IMR-90 (cell line): ENCODE measurements at regions not wholly inside any gene's neighbourhood (a gene's known extent, or its start where the extent isn't known, plus 50 kb on each side); places are given as distances from the start of the nearest gene placed in this dataset.

Source experiments
- ATAC-seq: fragments of 200-7000 bp; cut with Tn5 transposase; 2 replicates; pipeline ENCODE4 v1.9.1; 2020; ENCODE audit warnings: low read depth, mild to moderate bottlenecking, moderate library complexity
- BruUV-seq: library from RNA; stranded (reverse); fragments of 400-500 nt; replicated peaks from 2 replicates; lab custom pipeline; 2021; lab: Mats Ljungman, UMichigan
- CTCF ChIA-PET: fragments of 300-600 bp; formaldehyde crosslinking; extraction: SDS; loops from one replicate; lab custom pipeline; 2021; ENCODE audit warnings: antibody characterized with exemption; lab: Yijun Ruan, JAX
- POLR2A ChIA-PET: fragments of 300-600 bp; sonication (Branson Sonifier 250); formaldehyde crosslinking; loops from one replicate; lab custom pipeline; 2022; ENCODE audit warnings: antibody characterized with exemption; ENCODE audit not compliant: unreplicated experiment; lab: Charles Lee
- DNase-seq: peaks from one replicate; pipeline ENCODE4 v3.0.0; 2013
- H2AFZ ChIP-seq: replicated peaks from 2 replicates; pipeline ENCODE3; 2013; ENCODE audit warnings: low read length, mild to moderate bottlenecking; ENCODE audit not compliant: poor library complexity
- H2AK5ac ChIP-seq: 2 replicates; pipeline ENCODE4 v1.6.1; 2013; ENCODE audit warnings: low read depth, low read length, inconsistent platforms
- H2AK9ac ChIP-seq: replicated peaks from 2 replicates; pipeline ENCODE3; 2013; ENCODE audit warnings: mild to moderate bottlenecking, low read depth, low read length, moderate library complexity; ENCODE audit not compliant: poor library complexity
- H2BK120ac ChIP-seq: 2 replicates; pipeline ENCODE4 v1.6.1; 2013; ENCODE audit warnings: low read depth, low read length, inconsistent platforms
- H2BK15ac ChIP-seq: 3 replicates; pipeline ENCODE4 v1.6.1; 2013; ENCODE audit warnings: low read depth, low read length, inconsistent platforms
- H2BK20ac ChIP-seq: 2 replicates; pipeline ENCODE4 v1.6.1; 2013; ENCODE audit warnings: low read depth, mild to moderate bottlenecking, inconsistent platforms, low read length, moderate library complexity
- H2BK5ac ChIP-seq: 2 replicates; pipeline ENCODE4 v1.6.1; 2013; ENCODE audit warnings: mild to moderate bottlenecking, low read depth, low read length, inconsistent platforms; ENCODE audit not compliant: poor library complexity, severe bottlenecking
- H3K14ac ChIP-seq: replicated peaks from 2 replicates; pipeline ENCODE4 v1.6.1; 2013; ENCODE audit warnings: low read depth, low read length, inconsistent platforms
- H3K18ac ChIP-seq: 2 replicates; pipeline ENCODE4 v1.6.1; 2013; ENCODE audit warnings: low read depth, low read length, control low read depth
- H3K23ac ChIP-seq: 2 replicates; pipeline ENCODE4 v1.6.1; 2013; ENCODE audit warnings: low read depth, low read length, inconsistent platforms
- H3K27ac ChIP-seq: 2 replicates; pipeline ENCODE4 v1.5.1; 2013; ENCODE audit warnings: mild to moderate bottlenecking, control low read depth, low read length; ENCODE audit not compliant: insufficient read depth
- H3K27me3 ChIP-seq: 2 replicates; pipeline ENCODE4 v1.6.1; 2013; ENCODE audit warnings: low read length; ENCODE audit not compliant: control insufficient read depth, insufficient read depth
- H3K36me3 ChIP-seq: 2 replicates; pipeline ENCODE4 v1.6.1; 2013; ENCODE audit warnings: low read length, mixed read lengths; ENCODE audit not compliant: control insufficient read depth, insufficient read depth
- H3K4ac ChIP-seq: 2 replicates; pipeline ENCODE4 v1.6.1; 2013; ENCODE audit warnings: low read depth, low read length, inconsistent platforms
- H3K4me1 ChIP-seq: 2 replicates; pipeline ENCODE4 v1.6.1; 2013; ENCODE audit warnings: low read length, mixed read lengths; ENCODE audit not compliant: control insufficient read depth, insufficient read depth
- H3K4me2 ChIP-seq: 2 replicates; pipeline ENCODE4 v1.6.1; 2013; ENCODE audit warnings: low read depth, mild to moderate bottlenecking, control low read depth, low read length, moderate library complexity
- H3K4me3 ChIP-seq: 2 replicates; pipeline ENCODE4 v1.5.1; 2013; ENCODE audit warnings: low read depth, mild to moderate bottlenecking, control low read depth, low read length, moderate library complexity; ENCODE audit not compliant: insufficient read depth
- H3K56ac ChIP-seq: 2 replicates; pipeline ENCODE4 v1.6.1; 2013; ENCODE audit warnings: low read length, inconsistent platforms; ENCODE audit not compliant: insufficient read depth; ENCODE audit errors: extremely low read depth
- H3K79me1 ChIP-seq, 2 experiments: 2 replicates each; pipeline ENCODE4 v1.6.1; 2013; ENCODE audit warnings: low read length in 2 of 2, inconsistent platforms in 1 of 2, low read depth in 1 of 2
- H3K9ac ChIP-seq: 2 replicates; pipeline ENCODE4 v1.6.1; 2013; ENCODE audit warnings: low read depth, low read length, control low read depth
- H3K9me1 ChIP-seq: 2 replicates; pipeline ENCODE4 v1.6.1; 2013; ENCODE audit warnings: low read length, inconsistent platforms; ENCODE audit not compliant: insufficient read depth
- H3K9me3 ChIP-seq: 2 replicates; pipeline ENCODE4 v1.6.1; 2013; ENCODE audit warnings: low read length; ENCODE audit not compliant: control insufficient read depth, insufficient read depth
- H4K20me1 ChIP-seq: 2 replicates; pipeline ENCODE4 v1.6.1; 2013; ENCODE audit warnings: low read length, inconsistent platforms; ENCODE audit not compliant: insufficient read depth
- H4K5ac ChIP-seq: 2 replicates; pipeline ENCODE4 v1.6.1; 2013; ENCODE audit warnings: mild to moderate bottlenecking, low read depth, low read length, control low read depth
- H4K8ac ChIP-seq, 2 experiments: 2 replicates each; pipeline ENCODE4 v1.6.1; 2013; ENCODE audit warnings: low read depth in 2 of 2, low read length in 2 of 2, control low read depth in 1 of 2, inconsistent platforms in 1 of 2
- H4K91ac ChIP-seq: 2 replicates; pipeline ENCODE4 v1.6.1; 2013; ENCODE audit warnings: low read depth, low read length, inconsistent platforms; ENCODE audit not compliant: insufficient read depth
- CTCF ChIP-seq: conservative IDR thresholded peaks from 2 replicates; pipeline ENCODE4 v1.5.1; 2012; ENCODE audit warnings: mild to moderate bottlenecking, low read depth, low read length, improper control_type of control experiment
- MAFK ChIP-seq: IDR thresholded peaks from 2 replicates; pipeline ENCODE4 v1.6.1; 2012; ENCODE audit warnings: low read depth, low read length, improper control_type of control experiment
- MXI1 ChIP-seq: IDR thresholded peaks from 2 replicates; pipeline ENCODE4 v1.6.1; 2012; ENCODE audit warnings: low read depth, mild to moderate bottlenecking, low read length, moderate library complexity, borderline replicate concordance
- USF2 ChIP-seq: fragments of 150-350 bp; IDR thresholded peaks from 2 replicates; pipeline ENCODE4 v1.6.1; 2017; ENCODE audit warnings: mild to moderate bottlenecking, antibody characterized with exemption, low read length, low read depth
- WGBS, 2 experiments: methylation state at CpG; one replicate each; pipeline versions ENCODE4 v1.1.5 to v1.1.7; 2013; ENCODE audit warnings: missing lambda C conversion rate in 2 of 2; ENCODE audit not compliant: insufficient read length in 1 of 2; ENCODE audit errors: extremely low coverage in 2 of 2; 5-methylcytosine and 5-hydroxymethylcytosine counted together
- dilution Hi-C: fragments of 300-500 bp; cut with HindIII; formaldehyde crosslinking; loops from one replicate; pipeline ENCODE4 v1.14.3; 2018; ENCODE audit warnings: low sequenced_read_pairs; ENCODE audit not compliant: unreplicated experiment
- in situ Hi-C: fragments of 300-500 bp; cut with MboI; formaldehyde crosslinking; loops from 3 replicates; pipeline ENCODE4 v1.14.3; 2019; ENCODE audit warnings: low sequenced_read_pairs, inconsistent platforms, mixed read lengths
- intact Hi-C: fragments of 100-400 bp; cut with micrococcal nuclease; formaldehyde crosslinking; loops from 2 replicates; pipeline ENCODE4 v1.10.0; 2022
- TF ChIP-seq, protein P1 (sequence below): fragments of 150-350 bp; IDR thresholded peaks from 2 replicates; pipeline ENCODE4 v1.6.1; 2016; ENCODE audit warnings: low read depth, mild to moderate bottlenecking, low read length, moderate library complexity, borderline replicate concordance

GRCh38 chr2:122368576-122369243, 613.3 kb downstream of the TSN start:
- Histone ChIP-seq H2BK120ac (no peak overlapping the region), H3K4me3 (no peak overlapping the region), H2BK15ac (no peak overlapping the region), H4K5ac (no peak overlapping the region), H2AK5ac (no peak overlapping the region), H3K27me3 (no peaks in the 10 kb centered on the region), H4K91ac (no peak overlapping the region), H3K27ac (no peak overlapping the region), H2BK5ac (no peak overlapping the region), H3K4ac (no peak overlapping the region), H2BK20ac (no peak overlapping the region), H3K14ac (no peak overlapping the region), H4K8ac (no peak overlapping the region), H3K36me3 (no peaks in the 10 kb centered on the region), H3K9ac (no peak overlapping the region), H3K4me2 (no peak overlapping the region), H3K4me1 (no peaks in the 10 kb centered on the region), H2AK9ac (no peak overlapping the region), H3K79me1 (no peaks in the 10 kb centered on the region), H3K18ac (no peak overlapping the region), H3K9me1 (no peaks in the 10 kb centered on the region), H3K23ac (no peak overlapping the region), H2AFZ (no peak overlapping the region), H3K56ac (no peak overlapping the region), H3K9me3 (peaks cover 2% of the 10 kb centered on the region; the same call in 1 of the 2 replicates), H4K20me1 (no peaks in the 10 kb centered on the region)
- BruUV-seq: no TSS peak
- ATAC-seq: no peak
- POLR2A ChIA-PET: no interaction called here
- intact Hi-C loops: no loop called here
- in situ Hi-C loops: no loop called here
- CTCF ChIA-PET: no interaction called here
- TF ChIP-seq, protein P1, sequence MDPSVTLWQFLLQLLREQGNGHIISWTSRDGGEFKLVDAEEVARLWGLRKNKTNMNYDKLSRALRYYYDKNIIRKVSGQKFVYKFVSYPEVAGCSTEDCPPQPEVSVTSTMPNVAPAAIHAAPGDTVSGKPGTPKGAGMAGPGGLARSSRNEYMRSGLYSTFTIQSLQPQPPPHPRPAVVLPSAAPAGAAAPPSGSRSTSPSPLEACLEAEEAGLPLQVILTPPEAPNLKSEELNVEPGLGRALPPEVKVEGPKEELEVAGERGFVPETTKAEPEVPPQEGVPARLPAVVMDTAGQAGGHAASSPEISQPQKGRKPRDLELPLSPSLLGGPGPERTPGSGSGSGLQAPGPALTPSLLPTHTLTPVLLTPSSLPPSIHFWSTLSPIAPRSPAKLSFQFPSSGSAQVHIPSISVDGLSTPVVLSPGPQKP: no peak
- TF ChIP-seq CTCF (no peak), MAFK (no peak), MXI1 (no peak), USF2 (no peak)
- no peak for DNase-seq
- no CpG with 5 or more reads among the region's 1 CpG for WGBS, 2 experiments
- dilution Hi-C loops: no loop called here
